ENCODE measurements at regions not wholly inside any gene's neighbourhood (a gene's known extent, or its start where the extent isn't known, plus 50 kb on each side); places are given as distances from the start of the nearest gene placed in this dataset.

DNA sequence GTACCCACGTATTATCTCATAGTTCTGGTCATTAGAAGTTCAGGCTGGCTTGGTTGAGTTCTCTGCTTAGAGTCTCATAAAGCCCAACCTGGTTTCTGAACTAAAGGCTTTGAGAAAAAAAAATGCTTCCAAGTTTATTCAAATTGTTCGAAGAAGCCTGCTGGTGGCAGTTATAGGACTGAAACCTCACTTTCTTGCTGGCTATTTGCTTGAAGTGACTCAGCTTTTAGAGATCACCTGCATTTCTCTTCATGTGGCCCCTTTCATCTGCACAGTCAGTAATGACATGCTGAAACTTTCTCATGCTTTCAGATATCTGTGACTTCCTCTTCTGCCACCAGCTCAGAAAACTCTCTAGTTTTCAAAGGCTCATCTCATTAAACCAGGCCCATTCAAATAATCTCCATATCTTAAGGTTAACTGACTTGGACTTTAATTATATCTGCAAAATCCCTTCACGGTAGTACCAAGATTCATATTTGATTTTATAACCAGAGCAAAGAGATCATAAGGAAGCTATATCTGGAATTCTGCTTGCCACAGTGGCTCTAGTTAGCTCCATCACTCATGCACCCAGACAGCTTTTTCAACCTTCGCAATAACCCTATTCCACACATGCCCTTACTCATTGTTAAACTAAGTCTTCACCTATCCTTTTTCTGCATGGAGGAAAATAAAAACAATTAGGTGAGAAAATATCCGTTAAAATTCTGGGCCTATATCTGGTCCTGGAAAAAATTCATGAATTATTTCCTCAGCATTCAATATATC lies 433.8 kb upstream of the CBLB start:
- no peaks in the 10 kb centered on the region for H3K27me3 ChIP-seq (ENCODE audit: control insufficient read depth in 3 of 3, insufficient read depth in 3 of 3, low read length in 2 of 3)
- ATAC-seq (ENCODE audit: insufficient read depth, low FRiP score) (no peak), DNase-seq (no peak)
- H3K36me3 ChIP-seq (ENCODE audit: control insufficient read depth in 4 of 4, insufficient read depth in 4 of 4, low read length in 4 of 4) = no peaks in the 10 kb centered on the region
- no peaks in the 10 kb centered on the region for H3K9me3 ChIP-seq (ENCODE audit: control insufficient read depth in 4 of 4, insufficient read depth in 3 of 4, low read length in 3 of 4)
- no peaks in the 10 kb centered on the region for H3K4me1 ChIP-seq (ENCODE audit: control insufficient read depth in 5 of 5, insufficient read depth in 5 of 5, low read length in 5 of 5)
- TF ChIP-seq, protein P1, sequence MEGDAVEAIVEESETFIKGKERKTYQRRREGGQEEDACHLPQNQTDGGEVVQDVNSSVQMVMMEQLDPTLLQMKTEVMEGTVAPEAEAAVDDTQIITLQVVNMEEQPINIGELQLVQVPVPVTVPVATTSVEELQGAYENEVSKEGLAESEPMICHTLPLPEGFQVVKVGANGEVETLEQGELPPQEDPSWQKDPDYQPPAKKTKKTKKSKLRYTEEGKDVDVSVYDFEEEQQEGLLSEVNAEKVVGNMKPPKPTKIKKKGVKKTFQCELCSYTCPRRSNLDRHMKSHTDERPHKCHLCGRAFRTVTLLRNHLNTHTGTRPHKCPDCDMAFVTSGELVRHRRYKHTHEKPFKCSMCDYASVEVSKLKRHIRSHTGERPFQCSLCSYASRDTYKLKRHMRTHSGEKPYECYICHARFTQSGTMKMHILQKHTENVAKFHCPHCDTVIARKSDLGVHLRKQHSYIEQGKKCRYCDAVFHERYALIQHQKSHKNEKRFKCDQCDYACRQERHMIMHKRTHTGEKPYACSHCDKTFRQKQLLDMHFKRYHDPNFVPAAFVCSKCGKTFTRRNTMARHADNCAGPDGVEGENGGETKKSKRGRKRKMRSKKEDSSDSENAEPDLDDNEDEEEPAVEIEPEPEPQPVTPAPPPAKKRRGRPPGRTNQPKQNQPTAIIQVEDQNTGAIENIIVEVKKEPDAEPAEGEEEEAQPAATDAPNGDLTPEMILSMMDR (IDR thresholded peaks at IDR 0.05; ENCODE audit: control extremely low read depth, extremely low read depth) = no peak
- H3K9ac ChIP-seq (ENCODE audit: insufficient read depth in 1 of 2, low read length in 2 of 2) = no peak overlapping the region
- 71 to 74% methylated on average over 5 of the region's 5 CpGs for WGBS, 2 donors
- no peak overlapping the region for H3K4me3 ChIP-seq
- H3K27ac ChIP-seq (ENCODE audit: low read depth in 1 of 2, low read length in 1 of 2) = no peak overlapping the region

DNA sequence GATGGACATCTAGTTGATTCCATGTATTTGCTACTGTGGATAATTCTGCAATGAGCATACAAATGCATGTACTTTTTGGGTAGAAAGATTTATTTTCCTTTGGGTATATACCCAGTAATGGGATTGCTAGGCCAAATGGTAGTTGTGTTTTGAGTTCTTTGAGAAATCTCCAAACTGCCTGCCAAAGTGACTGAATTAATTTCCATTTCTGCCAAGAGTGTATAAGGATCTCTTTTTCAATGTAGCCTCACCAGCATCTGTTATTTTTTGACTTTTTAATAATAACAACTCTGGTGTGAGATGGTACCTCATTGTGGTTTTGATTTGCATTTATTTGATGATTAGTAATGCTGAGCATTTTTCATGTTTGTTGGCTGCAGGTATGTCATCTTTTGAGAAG lies 435.0 kb upstream of the CBLB start:
- no peak for ATAC-seq (ENCODE audit: insufficient read depth, low FRiP score)

DNA sequence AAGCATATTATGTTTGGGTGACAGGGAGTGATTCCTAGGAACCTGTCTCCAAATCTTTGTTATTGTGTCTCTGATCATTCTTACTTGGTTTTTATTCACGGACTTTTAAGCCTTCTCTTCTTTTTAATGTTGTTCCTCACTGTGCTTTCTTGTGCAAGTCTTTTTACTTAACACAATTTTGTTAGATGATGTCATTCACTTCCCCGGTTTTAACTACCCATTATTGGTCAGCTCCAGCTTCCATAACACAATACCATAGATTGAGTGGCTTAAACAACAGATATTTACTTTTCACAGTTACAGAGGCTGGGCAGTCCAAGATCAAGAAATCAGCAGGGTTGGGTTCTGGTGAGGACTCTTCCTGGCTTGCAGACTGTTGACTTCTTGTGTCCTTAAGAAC lies 436.3 kb upstream of the CBLB start:
- 87 to 91% methylated on average over 2 of the region's 2 CpGs for WGBS, 2 donors
- H3K27ac ChIP-seq (ENCODE audit: low read depth in 1 of 2, low read length in 1 of 2) = no peak overlapping the region
- DNase-seq (no peak), ATAC-seq (ENCODE audit: insufficient read depth, low FRiP score) (no peak)
- TF ChIP-seq, protein P1 (IDR thresholded peaks at IDR 0.05; ENCODE audit: control extremely low read depth, extremely low read depth) = no peak
- H3K27me3 ChIP-seq (ENCODE audit: control insufficient read depth in 3 of 3, insufficient read depth in 3 of 3, low read length in 2 of 3) = no peaks in the 10 kb centered on the region
- no peak overlapping the region for H3K4me3 ChIP-seq
- H3K9ac ChIP-seq (ENCODE audit: insufficient read depth in 1 of 2, low read length in 2 of 2) = no peak overlapping the region
- H3K4me1 ChIP-seq (ENCODE audit: control insufficient read depth in 5 of 5, insufficient read depth in 5 of 5, low read length in 5 of 5) = no peaks in the 10 kb centered on the region
- H3K9me3 ChIP-seq (ENCODE audit: control insufficient read depth in 4 of 4, insufficient read depth in 3 of 4, low read length in 3 of 4) = no peaks in the 10 kb centered on the region
- no peaks in the 10 kb centered on the region for H3K36me3 ChIP-seq (ENCODE audit: control insufficient read depth in 4 of 4, insufficient read depth in 4 of 4, low read length in 4 of 4)

More for the DNA sequence above, 435.0 kb upstream of the CBLB start:
- Histone ChIP-seq H3K36me3 (ENCODE audit: control insufficient read depth in 4 of 4, insufficient read depth in 4 of 4, low read length in 4 of 4) (no peaks in the 10 kb centered on the region), H3K4me3 (no peak overlapping the region), H3K9me3 (ENCODE audit: control insufficient read depth in 4 of 4, insufficient read depth in 3 of 4, low read length in 3 of 4) (no peaks in the 10 kb centered on the region), H3K27me3 (ENCODE audit: control insufficient read depth in 3 of 3, insufficient read depth in 3 of 3, low read length in 2 of 3) (no peaks in the 10 kb centered on the region), H3K27ac (ENCODE audit: low read depth in 1 of 2, low read length in 1 of 2) (no peak overlapping the region), H3K9ac (ENCODE audit: insufficient read depth in 1 of 2, low read length in 2 of 2) (no peak overlapping the region), H3K4me1 (ENCODE audit: control insufficient read depth in 5 of 5, insufficient read depth in 5 of 5, low read length in 5 of 5) (no peaks in the 10 kb centered on the region)
- TF ChIP-seq, protein P1 (IDR thresholded peaks at IDR 0.05; ENCODE audit: control extremely low read depth, extremely low read depth) = no peak
- DNase-seq = no peak
